Medulla oblongata (tissue), 1 donor: ENCODE measurements at regions not wholly inside any gene's neighbourhood (a gene's known extent, or its start where the extent isn't known, plus 50 kb on each side); places are given as distances from the start of the nearest gene placed in this dataset.
"Not testable (repeated sequence)": the region's sequence is repeated elsewhere in the genome, so short reads cannot be mapped to it uniquely, and the experiment has no call there.

ENCODE experiments used
- DNase-seq: peaks from one replicate; pipeline ENCODE4 v3.0.0-alpha.2; 2015; ENCODE audit errors: extremely low spot score

DNA sequence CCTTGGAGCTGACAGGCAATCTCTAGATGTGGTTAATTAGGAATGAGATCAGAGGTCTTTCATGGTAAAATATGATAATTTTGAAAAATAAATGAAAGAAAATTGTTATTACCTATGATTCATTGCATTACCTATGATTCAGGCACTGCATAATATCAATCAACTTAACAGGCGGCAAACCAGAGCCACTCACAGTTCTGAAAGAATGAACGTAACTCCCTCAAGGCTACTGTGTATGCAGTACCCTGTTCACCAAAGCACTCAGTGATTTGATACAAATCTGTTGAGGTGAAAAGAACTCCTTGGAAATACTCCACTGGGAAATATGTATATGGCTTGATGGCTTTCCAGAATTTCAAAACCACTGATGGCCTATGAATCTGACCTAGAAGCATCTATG is 398.9 kb downstream of the ACTL7B start:
- no peak for DNase-seq

DNA sequence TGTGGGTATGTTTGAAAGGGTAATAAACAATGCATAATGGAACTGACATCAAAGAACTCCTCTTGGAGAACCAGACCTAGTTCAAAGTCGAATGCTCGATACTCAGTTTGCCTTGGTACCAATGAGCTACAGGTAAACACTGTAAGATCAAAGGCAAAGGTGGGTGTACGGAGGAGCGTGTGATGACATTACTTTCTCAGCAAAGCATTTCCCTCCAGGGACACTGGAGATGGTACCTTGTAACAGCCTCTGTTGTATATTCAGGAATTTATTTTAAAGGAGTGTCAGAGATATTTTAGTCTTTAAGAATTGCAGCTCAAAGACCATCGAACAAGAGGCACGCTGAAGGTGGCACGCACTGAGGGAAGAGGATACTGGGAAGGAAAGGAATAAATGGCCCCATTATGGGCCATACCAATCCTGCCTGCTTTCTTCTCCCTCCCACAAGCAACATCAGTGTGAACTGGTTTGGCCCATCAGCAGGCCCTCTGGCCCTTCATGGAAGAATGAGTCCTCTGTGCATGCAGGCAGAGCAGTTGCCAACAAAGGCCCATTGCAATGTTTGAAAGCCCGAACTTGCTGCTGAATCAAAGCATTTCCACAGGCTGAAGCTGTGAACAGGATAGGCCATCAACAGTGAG is 410.2 kb downstream of the ACTL7B start:
- DNase-seq, result peak; percentile 91

DNA sequence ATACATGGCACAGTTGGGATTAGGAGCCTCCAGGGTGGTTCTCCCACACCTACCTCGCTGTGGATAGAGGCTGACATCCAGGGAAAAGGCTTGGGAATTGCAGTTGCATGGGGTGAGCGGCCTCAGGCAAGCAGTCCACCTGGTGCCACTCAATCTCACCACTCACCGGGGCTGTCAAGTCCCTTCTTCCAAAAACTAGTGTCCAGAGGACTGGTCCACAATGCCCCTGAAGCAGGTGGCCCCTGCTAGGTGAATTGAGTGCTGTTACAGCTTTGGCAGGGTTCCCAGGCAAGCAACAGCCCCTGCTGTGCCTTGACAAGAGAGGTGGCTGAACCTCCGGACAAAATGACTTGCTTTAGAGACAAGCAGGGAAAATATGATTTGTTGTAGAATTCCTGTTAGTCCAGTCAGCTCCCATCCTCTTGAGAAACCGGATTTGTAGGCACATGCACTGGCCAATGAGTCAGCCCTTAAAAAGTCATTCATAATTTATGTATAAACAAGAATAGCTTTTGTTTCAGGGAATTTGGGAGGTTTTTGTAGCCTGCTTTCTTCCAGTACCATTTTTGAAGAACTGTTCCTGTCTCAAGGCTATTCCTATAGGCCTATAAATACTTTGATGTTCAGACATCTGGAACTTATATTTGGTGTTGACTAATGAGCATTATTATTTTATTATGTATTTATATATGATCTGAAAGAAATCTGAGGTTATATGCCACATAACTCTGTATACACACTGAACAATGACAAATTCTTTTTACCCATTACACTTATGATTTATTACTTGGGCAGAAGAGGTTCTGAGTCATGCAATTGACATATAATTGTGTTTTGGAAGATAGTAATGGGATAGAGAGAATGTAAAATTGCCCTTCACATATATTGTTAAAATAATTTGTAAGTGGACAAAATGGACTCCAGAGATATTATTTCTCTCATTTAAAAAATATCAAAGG is 411.1 kb downstream of the ACTL7B start:
- DNase-seq, result peak; percentile 7

DNA sequence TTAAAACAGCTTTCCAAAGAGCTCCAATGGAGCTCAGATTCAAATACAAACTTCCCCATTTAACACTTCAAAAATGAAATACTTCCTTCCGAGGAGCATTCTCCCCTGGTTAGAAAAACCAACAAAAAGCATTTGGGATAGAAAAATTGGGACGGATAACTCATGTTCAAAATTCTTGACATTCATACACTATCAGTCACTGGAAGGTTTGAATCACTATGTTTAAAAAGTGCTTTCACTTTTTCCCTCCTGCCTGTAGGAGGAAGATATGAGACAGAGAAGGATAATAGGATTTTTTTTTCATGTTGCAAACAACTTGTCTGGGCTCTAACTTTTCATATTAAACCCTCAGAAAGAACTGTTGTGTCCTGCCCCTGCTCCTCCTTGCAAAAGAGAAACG is 412.0 kb downstream of the ACTL7B start:
- DNase-seq, result no peak

DNA sequence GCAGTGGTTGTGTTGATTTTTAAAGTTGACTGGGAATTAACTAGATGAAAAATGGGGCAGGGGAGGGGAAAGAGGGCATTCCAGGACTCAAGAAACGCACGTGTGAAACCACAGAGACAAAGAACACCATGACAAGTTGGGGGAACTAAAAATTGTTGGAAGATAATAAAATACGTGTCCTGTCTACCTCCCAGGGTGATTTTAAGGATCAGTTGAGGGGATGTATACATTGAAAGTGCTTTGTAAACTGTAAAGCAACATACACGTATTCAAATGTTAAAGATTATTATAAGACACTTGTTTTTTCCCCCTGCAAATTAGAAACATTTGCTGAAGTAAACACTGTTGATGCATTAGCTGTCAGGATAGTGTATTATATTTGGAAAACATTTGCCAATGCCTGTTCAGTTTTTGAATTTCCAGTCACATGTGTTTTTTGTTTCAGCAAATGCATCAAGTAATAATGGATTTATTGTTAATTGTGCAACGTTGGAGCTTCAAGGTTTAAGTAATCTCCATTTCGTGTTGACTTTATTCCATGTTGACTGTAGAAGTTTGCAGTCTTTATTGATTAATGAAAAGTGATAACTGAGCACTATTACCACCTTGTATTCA is 412.7 kb downstream of the ACTL7B start:
- DNase-seq, result no peak

DNA sequence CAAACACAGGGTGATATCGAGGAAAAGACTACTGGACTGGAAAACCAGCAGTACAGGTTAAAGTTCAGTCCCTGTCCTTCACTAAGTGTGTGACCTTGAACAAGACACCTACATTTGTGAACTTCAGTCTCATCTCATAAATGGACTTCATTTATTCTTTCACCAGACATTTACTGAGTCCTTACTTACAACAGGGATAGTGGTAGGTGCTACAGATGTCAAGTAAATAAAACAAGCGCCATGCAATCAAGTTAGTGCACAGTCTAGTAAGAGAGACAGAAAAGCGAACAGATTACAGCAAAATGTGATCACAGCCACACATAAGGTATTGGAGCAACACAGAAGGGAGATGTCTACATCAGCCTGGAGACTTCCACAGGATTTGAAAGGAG is 413.2 kb downstream of the ACTL7B start:
- DNase-seq, result no peak

DNA sequence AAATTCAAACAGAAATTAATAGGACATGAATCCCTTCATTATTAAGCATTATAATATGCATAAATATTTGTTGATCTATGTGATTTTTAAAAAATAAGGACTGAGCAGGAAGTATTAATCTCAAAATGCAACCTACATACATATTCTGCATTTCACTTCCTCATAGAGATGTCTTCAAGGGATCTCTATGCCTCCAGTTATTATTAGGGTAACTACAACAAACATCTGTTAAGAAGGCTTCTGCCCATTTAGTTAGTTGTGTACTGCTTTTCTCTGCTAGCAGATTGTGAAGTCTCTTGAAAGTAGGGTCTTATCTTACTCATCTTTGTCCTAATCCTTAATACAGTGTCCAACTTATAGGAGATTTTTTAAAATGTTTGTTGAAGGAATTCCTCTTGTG is 414.1 kb downstream of the ACTL7B start:
- DNase-seq, result no peak

DNA sequence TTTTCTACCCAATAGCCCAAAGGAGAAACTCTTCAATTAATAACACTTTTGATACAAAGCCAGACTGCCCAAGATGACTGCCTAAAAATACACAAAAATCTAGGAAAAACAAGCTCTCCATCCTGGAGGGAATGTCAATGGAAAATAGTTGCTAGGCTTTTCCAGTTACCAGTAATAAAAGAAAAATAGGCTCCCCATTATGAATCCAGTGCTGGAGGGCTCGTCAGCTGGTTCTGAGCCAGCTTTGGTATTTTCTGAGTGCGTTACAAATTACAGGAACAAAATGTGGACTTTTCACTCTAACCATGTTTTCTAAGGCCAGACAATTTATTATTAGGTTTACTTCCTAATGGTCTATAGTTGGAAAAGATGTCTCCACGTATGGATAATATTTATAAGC is 414.5 kb downstream of the ACTL7B start:
- DNase-seq, result no peak

DNA sequence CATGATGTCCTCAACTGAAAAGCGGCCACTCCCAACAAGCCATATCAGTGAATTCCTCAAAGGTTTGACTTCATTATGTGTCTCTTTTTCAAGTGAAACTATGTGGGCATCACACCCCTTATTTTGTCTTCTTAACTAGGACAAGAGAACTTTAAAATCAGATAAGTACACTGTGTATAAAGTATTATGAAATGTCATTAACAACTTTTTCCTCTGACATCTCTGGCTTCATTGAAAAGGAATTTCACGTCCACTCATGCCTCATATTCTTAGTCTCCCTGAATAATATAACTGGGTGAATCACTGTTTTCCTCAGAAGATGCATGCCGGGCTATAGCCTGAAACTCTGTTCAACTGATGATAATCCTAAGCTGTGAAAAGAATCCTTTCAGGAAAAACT is 415.8 kb downstream of the ACTL7B start:
- no peak for DNase-seq

DNA sequence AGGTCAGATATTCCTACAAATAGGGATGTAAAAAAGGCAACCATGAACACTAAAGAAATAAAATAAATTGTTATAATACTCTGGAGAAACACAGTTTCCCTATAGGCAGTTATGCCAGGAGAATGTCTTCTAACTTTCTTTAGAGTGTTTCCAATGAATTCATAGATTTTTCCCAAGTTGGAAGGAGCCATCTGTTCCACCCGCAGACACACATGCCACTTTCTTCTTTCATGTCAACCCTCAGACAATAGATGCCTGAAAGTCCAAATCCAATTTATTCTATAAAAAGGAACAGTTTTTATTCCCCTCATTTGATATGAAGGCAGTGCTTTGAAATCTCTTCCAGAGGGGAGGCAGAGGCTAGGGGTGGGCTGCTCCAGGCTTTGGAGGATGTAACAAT is 418.1 kb downstream of the ACTL7B start:
- no peak for DNase-seq

DNA sequence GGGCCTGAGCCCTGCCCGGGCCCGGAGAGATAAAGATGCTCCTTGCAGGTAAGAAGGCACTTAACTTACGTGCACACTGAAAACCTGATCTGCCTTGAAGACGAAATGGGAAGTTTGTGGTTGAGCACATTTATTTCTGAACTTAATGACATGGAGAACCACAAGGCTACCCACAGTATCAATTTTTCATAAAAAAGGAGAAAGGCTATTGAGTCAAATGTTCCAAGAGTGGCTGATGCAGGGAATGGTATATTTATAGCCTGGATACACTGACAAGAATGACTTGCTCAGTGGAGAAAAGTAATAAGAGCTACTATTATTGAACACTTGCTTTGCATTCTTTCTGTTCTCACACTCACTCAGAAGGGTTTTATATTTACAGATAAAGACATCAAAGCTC is 419.3 kb downstream of the ACTL7B start:
- no peak for DNase-seq

DNA sequence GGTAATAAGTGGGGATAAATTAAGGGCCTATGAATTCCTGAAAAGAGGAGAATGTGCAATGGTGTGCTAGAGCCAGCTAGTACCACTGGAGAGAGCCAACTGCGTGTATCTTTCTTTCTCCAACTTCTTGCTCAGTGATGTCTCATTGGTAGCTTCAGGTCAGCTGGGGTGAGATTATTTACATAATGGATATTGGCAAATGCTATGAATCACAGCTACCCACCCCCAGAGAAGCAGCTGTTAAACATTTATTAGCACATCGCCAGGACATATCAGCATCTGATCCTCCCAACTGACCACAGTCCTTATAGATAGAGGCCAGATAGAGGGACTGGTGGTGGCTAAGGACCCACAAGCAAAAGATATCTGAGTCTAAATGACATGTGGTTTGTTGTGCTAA is 421.3 kb downstream of the ACTL7B start:
- no peak for DNase-seq

DNA sequence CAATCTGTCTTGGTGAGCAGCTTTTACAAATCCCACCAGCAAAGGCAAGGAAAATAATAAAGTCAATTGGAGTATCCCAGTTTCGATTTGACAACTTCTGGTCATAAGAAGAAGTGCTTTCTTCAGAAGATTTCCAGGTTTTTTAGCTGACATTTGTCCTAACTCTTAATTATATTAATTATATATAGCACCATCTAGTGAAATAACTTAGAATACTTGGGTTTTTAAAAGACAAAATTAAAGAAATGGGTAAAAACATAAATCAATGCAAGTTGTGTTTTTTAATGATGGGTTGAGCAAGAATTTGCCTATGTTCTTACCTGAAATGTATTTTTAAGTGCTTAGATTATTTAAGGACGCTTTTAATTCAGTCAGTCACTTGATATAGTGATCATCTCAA is 421.8 kb downstream of the ACTL7B start:
- DNase-seq, result no peak

DNA sequence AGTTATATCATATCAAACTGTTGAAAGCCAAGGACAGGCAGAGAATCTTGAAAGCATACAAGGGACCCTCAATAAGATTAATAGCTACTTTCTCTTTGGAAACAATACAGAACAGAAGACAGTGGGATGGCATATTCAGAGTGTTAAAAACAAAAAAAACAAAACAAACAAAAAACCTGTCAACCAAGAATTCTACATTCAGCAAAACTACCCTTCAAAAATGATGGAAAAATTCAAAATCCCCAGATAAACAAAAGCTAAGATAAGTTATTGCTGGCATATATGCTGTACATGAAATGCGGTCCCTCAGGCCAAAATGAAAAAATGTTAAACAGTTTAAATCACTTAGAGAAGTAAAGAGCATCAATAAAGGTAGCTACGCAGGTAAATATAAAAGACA is 425.1 kb downstream of the ACTL7B start:
- DNase-seq, result no peak

DNA sequence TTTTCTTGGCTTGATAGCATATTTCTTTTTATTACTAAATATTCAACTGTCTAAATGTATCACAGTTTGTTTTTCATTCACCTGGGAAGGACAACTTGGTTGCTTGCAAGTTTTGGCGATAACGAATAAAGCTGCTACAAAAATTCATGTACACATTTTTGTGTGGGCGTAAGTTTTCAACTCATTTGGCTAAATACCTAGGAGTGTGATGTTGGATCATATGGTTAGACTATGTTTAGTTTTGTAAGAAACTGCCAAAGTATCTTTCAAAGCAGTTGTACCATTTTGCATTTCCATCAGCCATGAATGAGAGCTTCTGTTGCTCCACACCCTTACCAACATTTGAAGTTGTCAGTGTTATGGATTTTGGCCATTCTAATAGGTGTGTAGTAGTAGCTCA is 428.0 kb downstream of the ACTL7B start:
- DNase-seq, result no peak

DNA sequence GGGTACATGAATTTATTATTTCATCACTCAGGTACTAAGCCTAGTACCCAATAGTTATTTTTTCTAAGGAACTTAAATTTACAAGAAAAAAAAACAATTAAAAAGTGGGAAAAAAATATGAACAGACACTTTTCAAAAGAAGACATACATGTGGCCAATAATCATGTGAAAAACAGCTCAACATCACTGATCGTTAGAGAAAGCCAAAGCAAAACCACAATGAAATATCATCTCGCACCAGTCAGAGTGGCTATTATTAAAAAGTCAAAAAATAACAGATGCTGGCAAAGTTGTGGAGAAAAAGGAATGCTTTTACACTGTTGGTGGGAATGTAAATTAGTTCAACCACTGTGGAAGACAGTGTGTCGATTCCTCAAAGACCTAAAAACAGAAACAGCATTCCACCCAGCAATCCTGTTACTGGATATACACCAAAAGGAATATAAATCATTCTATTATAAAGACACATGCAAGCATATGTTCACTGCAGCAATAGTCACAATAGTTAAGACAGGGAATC is 429.3 kb downstream of the ACTL7B start:
- not testable (repeated sequence) for DNase-seq

DNA sequence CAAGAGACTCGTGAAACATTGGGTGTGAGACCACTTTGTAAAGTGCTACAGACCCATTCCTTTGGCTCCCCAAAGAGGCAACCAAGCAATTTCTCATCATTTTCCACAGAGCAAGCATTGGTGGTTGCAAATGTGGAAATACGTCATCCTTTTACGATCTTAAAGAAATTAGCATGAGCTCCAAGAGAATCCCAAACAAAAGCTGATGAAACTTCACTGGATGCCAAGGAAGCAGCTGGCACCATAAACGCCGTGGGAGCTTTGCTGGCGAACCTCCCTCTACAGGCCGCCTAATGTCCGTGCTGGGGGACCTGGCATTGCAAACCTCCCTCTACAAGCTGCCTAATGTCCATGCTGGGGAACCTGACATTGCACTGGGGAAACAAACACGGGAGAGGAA is 432.4 kb downstream of the ACTL7B start:
- DNase-seq, result no peak

DNA sequence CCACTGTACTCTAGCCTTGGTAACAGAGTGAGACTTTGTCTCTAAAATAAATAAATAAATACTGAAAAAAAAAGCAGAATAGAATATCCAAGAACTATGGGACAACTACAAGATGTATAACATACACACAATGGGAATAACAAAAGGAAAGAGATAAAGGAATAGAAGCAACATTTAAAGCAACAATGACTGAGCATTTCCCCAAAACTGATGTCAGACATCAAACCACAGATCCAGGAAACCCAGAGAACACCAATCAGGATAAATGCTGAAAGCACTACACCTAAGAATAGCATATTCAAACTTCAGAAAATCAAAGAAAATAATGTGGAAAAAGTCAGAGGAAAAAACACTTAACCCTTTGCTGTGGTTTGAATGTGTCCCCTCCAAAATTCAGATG is 436.4 kb downstream of the ACTL7B start:
- DNase-seq, result no peak

DNA sequence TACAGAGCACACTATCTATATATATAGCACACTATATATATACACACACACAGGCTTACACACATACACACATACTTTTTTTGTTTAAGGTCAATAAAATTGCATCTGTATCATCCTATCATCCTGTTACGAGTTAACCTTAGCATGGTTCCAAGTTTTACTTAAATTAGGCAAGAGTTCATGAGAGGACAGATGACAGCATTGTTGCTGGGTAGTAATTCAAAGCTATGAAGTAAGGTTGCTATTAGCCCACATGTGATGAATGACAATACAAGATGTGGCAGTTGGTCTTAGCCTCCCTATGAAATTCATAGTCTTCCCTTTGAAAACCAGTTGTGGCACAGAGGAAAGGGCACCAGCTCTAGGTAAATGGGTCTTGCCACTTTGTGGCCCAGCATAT is 438.1 kb downstream of the ACTL7B start:
- no peak for DNase-seq

DNA sequence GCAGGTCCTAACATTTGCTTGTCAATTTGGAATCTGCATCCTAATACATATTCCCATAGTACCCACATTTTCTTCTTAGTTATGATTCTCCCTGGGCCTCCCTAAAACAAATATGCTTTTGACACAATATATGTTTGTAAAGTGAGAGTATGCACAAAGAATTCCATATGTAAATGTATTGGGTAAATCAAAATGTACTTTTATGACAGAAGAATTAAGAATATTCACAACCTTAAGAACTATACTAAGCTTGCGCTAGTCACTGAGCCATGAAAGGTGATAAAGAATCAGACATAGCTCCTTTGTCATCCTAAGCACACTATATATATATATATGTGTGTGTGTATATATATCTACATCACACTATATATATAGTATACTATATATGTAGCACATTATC is 438.5 kb downstream of the ACTL7B start:
- DNase-seq, result no peak

DNA sequence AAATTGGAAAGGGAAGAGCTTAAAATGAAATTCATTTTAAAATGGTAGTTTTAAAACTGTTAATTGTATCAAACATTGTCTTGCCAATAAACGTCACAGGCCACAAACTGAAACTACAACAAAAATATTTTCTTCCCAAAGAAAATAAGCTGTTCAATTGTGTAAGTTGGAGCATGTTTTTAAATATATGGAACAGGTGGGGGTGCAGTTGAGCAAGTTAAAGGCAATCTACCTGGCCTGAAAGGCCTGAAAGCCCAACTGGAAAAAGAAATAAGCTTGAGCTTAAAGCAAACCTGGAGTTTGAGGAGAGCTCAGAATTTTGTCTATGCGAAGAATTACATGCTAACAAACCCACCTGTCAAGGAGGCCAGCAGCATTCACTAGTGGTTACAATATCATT is 439.5 kb downstream of the ACTL7B start:
- DNase-seq, result no peak

DNA sequence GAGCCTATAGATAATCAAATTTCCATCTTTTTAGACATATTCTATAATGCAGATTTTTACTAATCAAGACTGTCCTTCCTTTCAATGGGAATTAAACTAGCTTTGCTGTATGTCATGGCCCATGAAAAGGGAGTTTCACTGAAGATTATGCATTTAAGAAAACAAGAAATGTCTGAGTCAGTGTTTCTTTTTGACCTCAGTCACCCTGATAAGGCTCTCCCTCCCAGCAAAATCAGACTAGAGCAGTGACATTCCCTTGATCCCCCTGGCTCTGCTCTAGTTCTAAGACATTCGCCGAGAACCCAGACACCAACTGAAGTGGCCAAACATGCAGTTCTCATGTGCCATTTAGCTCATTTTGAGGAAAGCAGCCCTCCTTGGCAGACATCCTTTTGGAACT is 442.0 kb downstream of the ACTL7B start:
- peak; percentile 3 for DNase-seq

DNA sequence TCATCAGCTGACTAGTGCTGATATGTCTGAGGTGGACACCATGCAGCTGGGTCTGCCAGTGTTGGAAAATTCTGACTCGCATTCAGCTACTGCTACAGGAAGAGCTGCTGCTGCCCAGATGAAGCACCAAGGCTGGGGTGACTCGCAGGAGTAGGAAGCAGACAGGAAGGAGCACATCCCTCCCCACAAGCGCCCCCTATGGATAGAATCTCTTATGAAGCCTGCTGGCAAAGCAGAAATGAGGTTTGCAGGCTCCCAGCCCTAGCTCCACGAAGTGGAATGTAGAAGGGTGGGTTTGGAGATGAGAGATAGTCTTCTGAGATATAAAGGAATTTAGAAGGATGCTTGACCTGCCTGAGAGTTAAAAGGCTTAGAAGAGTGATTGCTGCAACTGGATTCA is 443.0 kb downstream of the ACTL7B start:
- DNase-seq, result no peak
